Cerebellar cortex (tissue), 1 donor: ENCODE measurements at regions not wholly inside any gene's neighbourhood (a gene's known extent, or its start where the extent isn't known, plus 50 kb on each side); places are given as distances from the start of the nearest gene placed in this dataset.

Experiments
- DNase-seq: peaks from one replicate; pipeline ENCODE4 v3.0.0-alpha.2; 2015; ENCODE audit warnings: low spot score

GRCh38 chr4:135207531-135207930 is 1005.9 kb upstream of the PABPC4L start:
- DNase-seq, result no peak

DNA sequence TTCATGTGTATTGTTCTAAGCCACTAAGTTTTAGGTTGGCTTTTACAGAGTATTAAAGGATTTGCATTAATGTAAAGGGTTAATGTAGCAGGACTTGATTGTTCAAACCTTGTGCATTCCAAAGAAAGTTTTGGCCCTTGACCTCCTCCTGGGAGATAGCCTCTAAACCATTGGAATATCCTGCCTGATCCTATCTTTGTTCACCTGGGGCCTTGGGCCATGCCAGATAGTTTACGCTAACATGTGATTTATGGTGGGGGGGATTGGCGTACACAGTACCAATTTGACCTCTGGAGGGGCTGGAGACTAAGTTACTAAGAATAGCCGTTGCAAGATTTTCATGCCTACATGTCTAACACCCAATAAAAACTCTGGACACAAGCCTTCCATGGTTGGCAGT is 1002.7 kb upstream of the PABPC4L start:
- DNase-seq, result peak; percentile 5

DNA sequence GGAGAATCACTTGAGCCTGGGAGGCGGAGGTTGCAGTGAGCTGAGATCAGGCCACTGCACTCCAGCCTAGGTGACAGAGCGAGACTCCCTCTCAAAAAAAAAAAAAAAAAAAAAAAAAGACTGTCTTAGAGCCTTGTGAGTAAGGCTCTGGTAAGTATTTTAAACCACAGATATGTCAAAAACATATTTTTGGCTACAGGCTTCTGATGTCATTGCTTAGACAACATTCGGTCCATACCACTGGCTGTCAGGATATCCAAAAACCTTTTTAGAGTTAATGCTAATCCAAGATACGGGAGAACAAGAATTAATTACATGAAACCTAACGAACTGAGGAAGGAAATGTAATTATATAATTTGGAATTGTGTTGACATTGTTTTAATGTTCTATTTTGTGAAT is 999.5 kb upstream of the PABPC4L start:
- DNase-seq, result no peak

GRCh38 chr4:135197641-135198040 is 996.1 kb upstream of the PABPC4L start:
- no peak for DNase-seq

DNA sequence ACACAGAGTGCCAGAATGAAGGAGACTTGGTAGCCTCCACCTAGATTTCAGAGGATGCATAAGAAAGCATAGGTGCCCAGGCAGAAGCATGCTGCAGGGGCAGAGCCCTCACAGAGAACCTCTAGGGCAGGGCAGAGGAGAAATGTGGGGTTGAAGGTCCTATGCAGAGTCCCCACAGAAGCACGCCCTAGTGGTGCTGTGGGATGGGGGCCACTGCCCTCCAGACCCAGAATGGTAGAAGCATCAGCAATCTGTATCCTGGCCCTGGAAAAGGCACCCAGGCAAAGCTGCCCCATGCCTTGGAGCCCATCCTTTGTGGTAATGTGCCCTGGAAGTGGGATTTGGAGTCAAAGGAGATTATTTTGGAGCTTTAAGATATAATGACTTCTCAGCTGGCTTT is 992.9 kb upstream of the PABPC4L start:
- DNase-seq, result no peak

- no peak for DNase-seq
Measured at GRCh38 chr4:135192751-135193535, 991.4 kb upstream of the PABPC4L start.

DNA sequence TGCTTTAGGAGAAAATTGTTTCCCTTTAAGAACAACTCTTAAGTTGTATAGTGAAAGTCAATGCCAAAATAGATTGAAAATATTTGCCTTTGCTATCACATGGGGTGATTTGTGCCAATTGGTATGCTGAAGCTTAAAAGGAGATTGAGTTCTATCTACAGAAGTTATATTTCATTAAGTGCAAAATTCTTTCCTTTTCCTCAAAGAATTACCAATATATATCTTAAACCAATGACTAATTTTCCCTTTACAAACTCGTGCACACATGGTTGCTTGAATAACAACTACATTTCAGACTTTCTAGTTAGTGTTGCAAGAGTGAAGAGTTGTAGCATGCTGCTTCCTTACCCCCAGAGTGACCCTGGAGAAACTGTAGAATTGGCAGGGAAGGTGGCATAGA is 990.0 kb upstream of the PABPC4L start:
- no peak for DNase-seq

GRCh38 chr4:135186002-135186401 is 984.4 kb upstream of the PABPC4L start:
- DNase-seq, result no peak

DNA sequence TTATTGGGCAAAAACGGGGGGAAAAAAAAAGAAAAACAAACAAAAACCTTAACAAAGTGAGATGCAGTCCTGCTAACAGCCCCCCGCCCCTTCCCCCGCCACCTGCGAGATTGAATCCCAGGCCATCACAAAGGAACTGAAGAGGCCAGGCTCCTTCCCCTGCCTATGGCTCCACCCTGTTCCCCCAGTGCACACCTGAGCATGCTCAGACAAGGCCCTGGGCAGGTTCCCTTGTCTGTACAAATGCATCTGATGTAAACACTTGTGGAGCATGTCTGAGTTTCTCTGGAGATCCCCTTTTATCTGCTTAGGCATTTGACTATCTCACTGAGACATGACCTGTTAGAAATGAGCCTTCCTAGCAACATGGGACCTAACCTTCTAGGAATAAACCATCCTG is 983.7 kb upstream of the PABPC4L start:
- no peak for DNase-seq

DNA sequence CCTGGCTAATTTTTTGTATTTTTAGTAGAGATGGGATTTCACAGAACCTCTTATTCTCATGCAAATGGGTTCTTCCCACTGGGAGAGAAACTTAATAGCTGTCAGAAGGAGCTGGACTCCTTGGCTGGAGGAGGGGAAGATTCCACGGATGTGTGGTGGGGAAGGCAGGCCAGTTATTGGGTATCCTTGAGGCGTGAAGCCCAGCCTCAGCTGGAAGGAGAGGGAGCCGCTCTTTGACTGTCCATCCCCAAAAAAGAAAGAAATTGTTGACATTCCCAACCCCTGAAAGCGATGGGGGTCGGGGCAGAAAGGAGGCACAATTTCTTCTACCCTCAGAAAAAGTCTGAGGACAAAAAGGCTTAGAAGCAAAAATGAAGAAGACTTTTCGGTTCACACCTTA is 983.1 kb upstream of the PABPC4L start:
- DNase-seq, result no peak

DNA sequence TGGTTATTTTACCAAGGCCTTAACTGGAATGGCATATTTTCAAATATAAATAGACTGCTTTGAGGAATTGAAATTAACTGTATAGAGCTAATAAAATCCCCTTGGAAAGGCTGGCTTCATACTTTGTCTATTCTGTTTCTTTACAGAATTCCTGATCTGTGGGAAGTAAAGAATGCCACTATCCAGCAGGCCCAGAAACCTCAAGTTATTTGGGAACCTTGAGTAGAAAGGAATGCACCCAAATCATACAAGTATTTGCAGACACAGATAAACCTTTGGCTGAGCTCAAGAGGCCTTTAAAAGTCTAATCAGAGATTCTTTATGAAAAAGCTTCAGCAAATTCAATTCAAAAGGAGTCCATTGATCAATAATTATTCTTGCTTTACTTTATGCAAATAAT is 975.7 kb upstream of the PABPC4L start:
- DNase-seq, result no peak

DNA sequence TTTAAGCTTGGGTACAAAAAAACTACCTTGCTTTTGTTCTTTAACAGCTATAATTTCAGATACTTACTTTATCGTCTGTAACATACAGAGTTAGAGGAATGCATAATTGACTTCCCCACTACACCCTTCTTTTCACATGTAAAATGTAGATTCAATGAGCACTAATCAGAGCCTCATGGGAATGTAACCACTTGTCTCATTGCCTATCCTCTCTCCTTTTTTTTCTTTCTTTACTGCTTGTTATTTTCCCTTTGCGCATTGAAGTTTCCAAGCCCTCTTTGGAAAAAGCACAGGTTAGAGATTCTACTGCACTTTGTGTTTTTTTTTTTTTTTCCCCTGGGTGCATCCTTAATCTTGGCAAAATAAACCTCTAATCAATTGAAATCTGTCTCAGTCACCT is 965.1 kb upstream of the PABPC4L start:
- no peak for DNase-seq

DNA sequence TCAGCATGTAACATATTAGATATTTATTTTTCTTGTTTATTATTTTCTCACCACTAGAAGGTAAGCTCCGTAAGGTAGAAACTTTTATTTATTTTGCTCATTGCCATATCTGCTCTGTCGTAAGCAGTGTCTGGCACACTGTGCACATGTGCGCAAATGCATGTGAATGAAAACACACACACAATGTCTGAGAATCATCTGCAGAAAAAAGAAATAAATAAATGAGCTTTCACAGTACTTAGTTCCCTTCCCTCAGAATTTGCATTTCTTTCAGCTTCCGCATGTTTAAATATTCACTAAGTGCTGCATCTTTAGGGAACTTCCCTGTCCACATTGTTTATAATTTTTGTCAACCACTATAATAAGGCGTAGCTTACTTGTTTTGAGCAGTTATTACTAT is 963.0 kb upstream of the PABPC4L start:
- DNase-seq, result no peak

DNA sequence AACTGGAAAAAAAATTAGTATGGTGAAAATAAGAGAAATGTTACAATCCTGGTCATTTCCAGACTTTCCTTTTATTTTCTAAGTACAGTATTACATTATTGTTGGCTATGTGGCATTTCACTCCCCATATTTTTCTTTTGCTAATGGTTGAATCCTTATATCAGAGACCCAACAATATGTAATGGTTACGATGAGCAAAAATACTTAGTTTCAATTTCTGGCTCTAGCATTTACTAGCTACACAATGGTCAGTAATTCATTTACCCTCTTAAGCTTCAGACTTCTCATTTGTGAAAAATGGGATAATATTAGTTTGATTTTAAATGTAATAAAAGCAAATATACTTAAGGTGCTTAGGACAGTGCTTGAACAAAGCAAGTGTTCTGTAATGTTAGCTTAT is 942.9 kb upstream of the PABPC4L start:
- no peak for DNase-seq

DNA sequence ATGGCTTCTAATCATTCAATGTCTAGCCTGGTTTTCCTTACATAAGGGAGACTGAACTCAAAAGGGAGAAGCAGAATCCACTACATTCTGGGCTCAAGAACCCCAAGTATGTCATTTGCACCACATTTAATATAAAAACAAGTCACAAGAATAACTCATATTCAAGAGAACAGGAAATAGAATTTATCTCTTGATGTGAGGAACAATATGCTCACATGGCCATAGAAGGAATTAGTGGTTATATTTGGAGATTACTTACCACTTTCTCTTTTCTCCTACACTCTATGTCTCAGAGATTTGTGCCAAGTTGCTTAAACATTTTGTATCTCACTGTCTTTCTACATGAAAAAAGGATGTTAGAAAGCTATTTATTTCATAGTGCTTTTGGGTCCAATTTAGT is 922.6 kb upstream of the PABPC4L start:
- no peak for DNase-seq

GRCh38 chr4:135123632-135124031 is 922.0 kb upstream of the PABPC4L start:
- DNase-seq, result no peak

GRCh38 chr4:135122457-135122856 is 920.9 kb upstream of the PABPC4L start:
- no peak for DNase-seq

DNA sequence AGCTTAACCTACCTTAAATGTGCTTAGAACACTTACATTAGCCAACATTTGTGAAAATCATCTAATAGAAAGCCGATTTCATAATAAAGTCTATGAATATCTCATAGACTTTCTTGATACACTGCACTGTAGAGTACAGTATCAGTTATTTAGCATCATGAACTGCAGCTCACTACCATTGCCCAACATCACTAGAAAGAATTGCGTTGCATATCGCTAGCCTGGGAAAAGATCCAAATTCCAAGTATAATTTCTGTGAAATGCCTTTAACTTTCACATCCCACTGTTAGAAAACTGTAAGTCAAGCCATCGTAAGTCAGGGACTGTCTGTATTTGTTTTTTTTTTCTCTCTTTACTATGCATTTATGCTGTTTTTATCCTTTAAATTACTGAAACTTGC is 918.6 kb upstream of the PABPC4L start:
- DNase-seq, result no peak

DNA sequence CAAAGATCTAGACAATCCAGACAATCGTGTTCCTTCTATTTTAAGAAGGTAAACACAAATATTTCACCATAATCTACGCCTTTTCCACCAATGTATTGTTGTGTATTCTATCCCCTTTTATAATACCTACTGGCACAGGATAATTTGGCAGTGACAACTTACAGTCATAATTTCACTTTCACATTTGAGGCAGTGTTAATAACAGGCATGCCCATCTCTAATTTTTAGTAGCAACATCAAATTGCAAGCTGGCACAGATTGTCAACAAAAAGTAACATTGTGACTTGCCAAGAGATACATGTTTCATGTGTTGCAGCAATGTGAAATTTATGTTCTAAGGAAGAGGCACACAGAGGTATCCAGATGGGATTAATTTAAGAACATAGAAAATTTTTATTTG is 912.5 kb upstream of the PABPC4L start:
- DNase-seq, result no peak

- DNase-seq, result no peak
Measured at GRCh38 chr4:135098061-135098460, 896.5 kb upstream of the PABPC4L start.

GRCh38 chr4:135073389-135073788 is 871.8 kb upstream of the PABPC4L start:
- DNase-seq, result no peak

DNA sequence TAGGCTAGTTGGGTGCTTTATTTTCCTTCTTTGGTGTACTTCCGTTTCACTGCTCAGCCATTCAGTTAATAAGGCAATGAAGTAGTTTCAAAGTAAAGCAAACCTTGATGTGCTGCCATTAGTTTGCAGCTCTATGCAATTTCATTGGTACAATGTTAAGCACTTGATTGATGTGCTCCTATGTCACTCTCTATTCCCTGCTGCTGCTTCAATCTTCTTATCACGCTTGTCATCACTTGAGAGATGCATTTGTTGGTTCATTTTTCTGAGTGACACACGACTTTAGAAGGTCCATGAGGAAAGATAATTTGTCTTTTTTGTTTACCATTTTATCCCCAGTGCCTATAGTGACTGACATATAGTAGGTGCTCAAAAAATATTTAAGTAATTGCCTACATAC is 871.0 kb upstream of the PABPC4L start:
- DNase-seq, result no peak

DNA sequence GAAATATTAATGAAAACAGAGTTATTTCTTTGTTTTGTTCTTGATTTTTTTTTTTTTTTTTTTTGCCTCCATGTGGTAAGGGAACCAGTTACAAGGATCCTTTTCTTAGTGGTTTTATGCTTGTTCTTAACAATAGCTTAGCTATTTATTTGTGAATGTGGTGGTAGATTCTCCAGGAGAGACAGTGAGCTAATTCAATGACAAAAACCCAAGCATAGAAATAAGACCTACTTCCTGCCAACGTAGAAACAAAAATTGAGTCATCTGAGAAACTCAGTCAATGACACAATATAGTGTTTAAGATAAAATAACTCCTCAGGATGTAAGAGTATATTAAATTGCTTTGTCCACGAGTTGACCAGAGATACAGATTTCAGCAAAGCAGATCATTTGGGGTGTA is 863.8 kb upstream of the PABPC4L start:
- DNase-seq, result no peak

DNA sequence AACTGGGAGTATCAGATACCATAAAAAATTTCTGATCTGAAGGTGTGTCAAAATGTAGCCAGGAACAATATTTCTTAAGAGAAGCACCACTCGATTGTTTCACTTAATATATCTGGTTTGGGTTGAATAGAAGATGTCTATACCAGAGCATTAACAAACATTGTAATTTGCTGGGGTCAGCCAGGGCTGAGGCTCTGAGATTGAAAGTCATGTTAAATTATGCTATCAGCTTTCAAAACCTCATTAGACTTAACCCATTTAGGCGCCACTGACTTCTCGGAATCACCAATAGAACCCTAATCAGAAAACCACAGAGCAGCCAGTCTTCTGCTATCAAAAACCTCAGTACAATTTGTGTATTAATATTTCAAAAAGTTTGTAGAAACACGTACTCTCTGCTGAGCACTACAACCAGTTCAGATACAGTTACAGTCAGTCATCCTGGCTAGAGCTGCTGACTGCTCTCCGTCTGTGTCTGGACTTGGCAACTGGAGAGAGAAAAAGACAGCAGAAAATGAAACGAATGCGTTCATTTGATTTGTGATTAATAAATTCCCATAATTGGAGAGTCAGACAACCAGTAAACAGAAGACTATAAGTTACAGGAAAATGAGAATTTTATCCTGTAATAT is 848.6 kb upstream of the PABPC4L start:
- no peak for DNase-seq
